ENCODE measurements at regions not wholly inside any gene's neighbourhood (a gene's known extent, or its start where the extent isn't known, plus 50 kb on each side); places are given as distances from the start of the nearest gene placed in this dataset.

DNA sequence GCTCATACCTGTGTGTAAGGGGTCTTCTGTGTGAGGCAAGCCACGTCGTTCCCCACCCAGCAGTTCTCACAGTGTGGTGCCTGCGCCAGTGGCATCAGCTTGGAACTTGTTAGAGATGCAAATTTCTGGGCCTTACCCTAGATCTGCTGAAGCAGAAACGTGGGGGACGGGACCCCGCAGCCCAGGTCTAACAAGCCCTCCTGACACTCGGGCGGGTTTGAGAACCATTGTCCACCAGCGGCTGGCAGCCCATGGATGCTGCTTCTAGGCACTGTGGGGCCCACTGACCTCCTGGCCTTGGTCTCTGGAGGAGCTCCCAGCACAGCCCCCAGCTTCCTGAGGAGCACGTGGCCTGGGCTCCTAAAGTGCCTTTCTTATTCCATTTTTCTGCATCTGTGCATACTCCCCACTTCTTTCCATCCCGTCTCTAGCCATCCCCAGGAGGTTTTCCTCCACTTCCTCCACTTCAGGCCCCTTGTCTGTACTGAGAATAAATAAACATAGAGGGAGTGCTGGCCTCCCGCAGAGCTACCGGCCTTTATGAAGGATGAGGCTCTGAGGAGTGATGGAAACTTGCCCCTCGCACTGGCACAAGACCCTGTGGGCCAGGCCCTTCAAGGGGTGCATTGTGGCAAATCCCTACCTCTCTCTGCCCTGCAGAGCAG lies 94.3 kb downstream of the GALR1 start:
- TF ChIP-seq CTCF (conservative IDR thresholded peaks at IDR 0.05 in 1 of 2, IDR thresholded peaks at IDR 0.05 in 1 of 2; ENCODE audit: low read depth in 1 of 2, low read length in 2 of 2) (no peak), EZH2 (IDR thresholded peaks at IDR 0.05; ENCODE audit: low read length, missing control alignments) (no peak)

Data from fibroblast of lung (primary cell).